HG03342 (cell line): ENCODE measurements at regions not wholly inside any gene's neighbourhood (a gene's known extent, or its start where the extent isn't known, plus 50 kb on each side); places are given as distances from the start of the nearest gene placed in this dataset.
A peak's percentile ranks its signal among the peaks of the same experiment; 100 is the strongest.

ENCODE experiments used
- ATAC-seq: cut with Tn5 transposase; IDR thresholded peaks from one replicate; pipeline ENCODE4 v1.9.1; 2021; ENCODE audit warnings: mild to moderate bottlenecking, moderate library complexity; ENCODE audit not compliant: unreplicated experiment

- ATAC-seq = no peak
Observed at GRCh38 chr3:124563376-124563775, 166.9 kb upstream of the UMPS start.

- ATAC-seq = no peak
Observed at GRCh38 chr3:124565013-124565412, 165.2 kb upstream of the UMPS start.

GRCh38 chr3:124565551-124565950, 164.7 kb upstream of the UMPS start:
- no peak for ATAC-seq

GRCh38 chr3:124566701-124567100, 163.6 kb upstream of the UMPS start:
- no peak for ATAC-seq

- ATAC-seq = no peak
Observed at GRCh38 chr3:124567179-124567578, 163.1 kb upstream of the UMPS start.

GRCh38 chr3:124569761-124570160, 160.5 kb upstream of the UMPS start:
- ATAC-seq = no peak

- ATAC-seq = no peak
Observed at GRCh38 chr3:124570232-124570631, 160.0 kb upstream of the UMPS start.

- no peak for ATAC-seq
Observed at GRCh38 chr3:124572851-124573405, 157.3 kb upstream of the UMPS start.

- ATAC-seq = no peak
Observed at GRCh38 chr3:124574012-124574411, 156.2 kb upstream of the UMPS start.

- ATAC-seq = no peak
Observed at GRCh38 chr3:124576565-124577493, 153.4 kb upstream of the UMPS start.

- peak; percentile 75 for ATAC-seq
Observed at GRCh38 chr3:124577494-124578167, 152.6 kb upstream of the UMPS start.

- ATAC-seq = no peak
Observed at GRCh38 chr3:124579641-124580040, 150.6 kb upstream of the UMPS start.

- no peak for ATAC-seq
Observed at GRCh38 chr3:124582196-124582595, 148.1 kb upstream of the UMPS start.

GRCh38 chr3:124582621-124583395, 147.4 kb upstream of the UMPS start:
- no peak for ATAC-seq

- ATAC-seq = peak; percentile 11
Observed at GRCh38 chr3:124584245-124584551, 146.1 kb upstream of the UMPS start.

- ATAC-seq = peak; percentile 42
Observed at GRCh38 chr3:124584552-124585391, 145.5 kb upstream of the UMPS start.

- ATAC-seq = no peak
Observed at GRCh38 chr3:124586126-124587052, 143.9 kb upstream of the UMPS start.

GRCh38 chr3:124587053-124587408, 143.2 kb upstream of the UMPS start:
- ATAC-seq = no peak

GRCh38 chr3:124588036-124588435, 142.2 kb upstream of the UMPS start:
- ATAC-seq = no peak
